BLaER1 treated with 17β-estradiol and CSF1 and Interleukin-3, amounts not matched to agents 10 nM and 100 nM (cell line): ENCODE measurements at regions not wholly inside any gene's neighbourhood (a gene's known extent, or its start where the extent isn't known, plus 50 kb on each side); places are given as distances from the start of the nearest gene placed in this dataset.
A peak's percentile ranks its signal among the peaks of the same experiment; 100 is the strongest.

Source experiments
- H3K27ac ChIP-seq, 11 experiments: shearing (Covaris generic); formaldehyde crosslinking; 2 replicates each; pipeline ENCODE4 v1.8.1; 2022
- H3K27me3 ChIP-seq, 11 experiments: shearing (Covaris generic); formaldehyde crosslinking; 2 replicates each; pipeline ENCODE4 v1.8.1; 2022
- H3K36me3 ChIP-seq, 11 experiments: shearing (Covaris generic); formaldehyde crosslinking; 2 replicates each; pipeline ENCODE4 v1.8.1; 2022
- H3K4me1 ChIP-seq, 10 experiments: shearing (Covaris generic); formaldehyde crosslinking; 2 replicates each; pipeline ENCODE4 v1.8.1; 2022
- H3K4me2 ChIP-seq, 11 experiments: shearing (Covaris generic); formaldehyde crosslinking; 2 replicates each; pipeline ENCODE4 v1.8.1; 2022
- H3K4me3 ChIP-seq, 10 experiments: shearing (Covaris generic); formaldehyde crosslinking; 2 replicates each; pipeline ENCODE4 v1.8.1; 2022
- H3K9ac ChIP-seq, 11 experiments: shearing (Covaris generic); formaldehyde crosslinking; 2 replicates each; pipeline ENCODE4 v1.8.1; 2022
- H3K9me3 ChIP-seq, 11 experiments: shearing (Covaris generic); formaldehyde crosslinking; replicated peaks in 1 of 11; 2 replicates each; pipeline ENCODE4 v1.8.1; 2022
- H4K20me1 ChIP-seq, 11 experiments: shearing (Covaris generic); formaldehyde crosslinking; 2 replicates each; pipeline ENCODE4 v1.8.1; 2022
- Cebpa-rat ChIP-seq, 11 experiments: shearing (Covaris generic); IDR thresholded peaks; 2 replicates each; pipeline ENCODE4 v1.8.1; 2022

DNA sequence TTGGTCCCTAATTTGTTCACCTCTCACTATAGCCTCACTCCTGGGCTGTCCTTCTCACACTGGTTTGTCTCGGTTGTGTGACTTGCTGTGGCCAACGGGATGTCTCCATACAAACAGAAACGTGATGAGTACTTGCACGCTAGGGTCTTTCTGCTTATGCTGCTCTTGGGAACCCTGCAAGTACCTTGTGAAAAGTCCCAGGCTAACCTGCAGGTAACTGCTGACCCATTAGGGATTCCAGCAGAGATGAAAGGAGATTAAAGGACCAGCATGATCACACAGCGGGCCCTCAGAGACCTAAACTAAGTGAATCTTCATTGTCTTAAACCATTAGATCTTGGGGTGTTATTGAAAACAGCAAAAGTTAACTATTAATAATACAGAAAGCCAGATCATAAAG, 562.8 kb upstream of the GOT2 start:
- Histone ChIP-seq H3K36me3 (no peaks in the 10 kb centered on the region), H3K9me3 (no peaks in the 10 kb centered on the region), H4K20me1 (no peaks in the 10 kb centered on the region), H3K9ac (no peak overlapping the region), H3K4me1 (peaks cover 0 to 26% (median 12%) of the 10 kb centered on the region in 10 experiments; a peak in 13 of 20 replicates), H3K27me3 (no peaks in the 10 kb centered on the region), H3K4me3 (no peak overlapping the region), H3K4me2 (peak overlapping the region in 5 of 11 experiments; percentile 0 to 7 (median 7); a peak in 4 of 22 replicates), H3K27ac (no peak overlapping the region)
- no peak for TF ChIP-seq Cebpa-rat (IDR thresholded peaks at IDR 0.05)

DNA sequence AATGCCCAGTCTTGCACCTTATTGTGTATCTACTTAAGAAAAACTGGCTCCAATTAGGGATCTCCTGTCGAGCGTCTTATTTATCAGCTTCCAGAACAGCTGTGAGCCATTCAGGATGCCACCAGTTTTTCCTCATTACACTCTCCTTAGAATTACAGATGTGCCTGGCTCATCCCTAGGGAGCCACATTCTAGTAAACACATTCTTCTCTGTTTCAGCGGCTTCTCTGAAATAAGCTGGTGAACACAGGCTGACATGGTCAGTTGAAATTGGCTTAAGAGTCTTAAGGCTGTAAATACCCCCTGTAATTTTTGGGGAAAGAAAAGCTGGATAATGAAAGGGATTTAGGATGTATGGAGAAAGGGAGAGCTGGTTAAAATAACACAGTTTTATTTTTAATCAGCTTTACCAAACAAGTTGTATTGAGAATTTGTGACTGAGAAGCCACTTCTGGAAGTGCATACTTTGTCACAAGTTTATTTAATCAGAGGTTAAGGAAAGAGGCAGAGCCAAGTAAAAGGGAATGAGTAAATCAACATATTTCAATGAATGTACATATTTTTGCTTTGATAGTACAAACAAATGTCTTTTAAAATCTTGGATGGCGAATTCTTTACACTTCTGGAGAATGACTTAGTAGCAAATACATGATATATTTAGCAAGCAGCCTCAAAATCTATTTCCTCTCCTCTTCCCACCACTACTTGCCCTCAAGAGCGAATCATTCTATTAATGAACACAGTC, 562.0 kb upstream of the GOT2 start:
- Histone ChIP-seq H3K27me3 (no peaks in the 10 kb centered on the region), H3K4me3 (no peak overlapping the region), H3K9ac (no peak overlapping the region), H4K20me1 (no peaks in the 10 kb centered on the region), H3K4me1 (peaks cover 0 to 26% (median 12%) of the 10 kb centered on the region in 10 experiments; a peak in 13 of 20 replicates), H3K4me2 (peak overlapping the region in 5 of 11 experiments; percentile 1 to 7 (median 7); a peak in 4 of 22 replicates), H3K27ac (no peak overlapping the region), H3K9me3 (no peaks in the 10 kb centered on the region), H3K36me3 (no peaks in the 10 kb centered on the region)
- no peak for TF ChIP-seq Cebpa-rat (IDR thresholded peaks at IDR 0.05)

DNA sequence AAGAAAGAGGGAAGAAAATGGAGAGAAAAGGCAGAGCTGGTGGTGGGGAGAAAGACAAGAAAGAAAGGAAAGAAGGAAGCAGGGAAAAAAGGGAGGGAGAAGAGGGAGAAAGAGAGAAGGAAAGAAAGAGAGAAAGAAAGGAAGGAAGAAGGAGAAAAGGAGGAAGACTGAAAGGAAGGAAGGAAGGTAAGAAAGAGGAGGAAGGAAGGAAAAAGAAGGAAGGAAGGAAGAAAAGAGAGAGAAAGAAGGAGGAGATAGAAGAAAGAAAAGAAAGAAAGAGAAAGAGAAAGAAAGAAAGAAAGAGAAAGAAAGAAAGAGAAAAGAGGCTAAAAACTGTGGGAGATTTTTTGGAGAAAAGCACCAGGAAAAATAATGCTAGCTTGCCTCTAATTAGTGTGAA, 561.4 kb upstream of the GOT2 start:
- Histone ChIP-seq H3K4me3 (no peak overlapping the region), H4K20me1 (no peaks in the 10 kb centered on the region), H3K4me1 (peaks cover 0 to 26% (median 12%) of the 10 kb centered on the region in 10 experiments; a peak in 13 of 20 replicates), H3K9me3 (no peaks in the 10 kb centered on the region), H3K36me3 (no peaks in the 10 kb centered on the region), H3K4me2 (peak overlapping the region in 4 of 11 experiments; percentile 1 to 7 (median 4); a peak in 4 of 22 replicates), H3K27ac (no peak overlapping the region), H3K27me3 (no peaks in the 10 kb centered on the region), H3K9ac (no peak overlapping the region)
- no peak for TF ChIP-seq Cebpa-rat (IDR thresholded peaks at IDR 0.05)

DNA sequence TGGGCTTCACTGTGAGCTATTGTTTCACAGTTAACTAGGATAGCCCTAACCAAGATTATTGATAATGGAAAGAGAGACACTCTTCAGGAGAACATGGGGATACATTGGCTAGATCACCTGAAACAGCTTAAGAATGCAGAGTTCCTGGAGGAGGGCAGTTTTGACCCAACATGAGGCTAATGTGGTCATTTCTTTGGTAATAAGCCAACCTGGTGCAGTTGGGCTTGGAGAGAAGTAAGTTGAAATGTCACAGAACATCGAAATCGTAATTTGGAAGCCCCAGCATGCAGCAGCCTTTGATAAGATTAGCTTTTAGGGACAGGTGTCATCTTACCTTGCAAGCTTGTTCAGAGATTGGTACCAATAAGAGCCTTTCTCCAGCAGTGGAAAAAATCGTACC, 556.6 kb upstream of the GOT2 start:
- H3K36me3 ChIP-seq: no peaks in the 10 kb centered on the region

DNA sequence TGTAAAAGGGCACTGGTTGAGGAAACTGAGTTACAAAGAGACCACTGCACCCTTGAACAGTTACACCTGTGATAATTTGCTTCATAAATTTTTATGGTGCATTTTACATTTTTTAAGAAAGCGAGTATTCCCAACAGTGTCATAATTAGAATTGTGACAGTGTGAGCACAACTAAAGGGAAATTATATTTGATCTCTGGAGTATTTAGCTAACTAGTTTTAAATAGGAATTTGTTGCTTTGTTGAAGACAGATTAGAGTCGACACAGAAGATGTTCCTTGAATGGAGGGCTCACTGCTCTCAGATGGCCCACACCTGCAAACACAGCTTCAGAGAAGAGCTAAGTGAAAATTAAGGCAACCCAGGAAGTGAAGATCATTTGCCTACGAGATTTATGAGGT, 555.0 kb upstream of the GOT2 start:
- peaks cover 9 to 19% (median 14%) of the 10 kb centered on the region in 11 experiments; a peak in 21 of 22 replicates for H3K9me3 ChIP-seq
- H3K4me3 ChIP-seq: no peak overlapping the region
- H3K36me3 ChIP-seq: no peaks in the 10 kb centered on the region
- H3K9ac ChIP-seq: no peak overlapping the region
- no peak overlapping the region for H3K27ac ChIP-seq
- TF ChIP-seq Cebpa-rat (IDR thresholded peaks at IDR 0.05): no peak
- H3K4me1 ChIP-seq: no peaks in the 10 kb centered on the region
- H4K20me1 ChIP-seq: no peaks in the 10 kb centered on the region
- no peaks in the 10 kb centered on the region for H3K27me3 ChIP-seq
- no peak overlapping the region for H3K4me2 ChIP-seq

More for the DNA sequence above, 556.6 kb upstream of the GOT2 start:
- Histone ChIP-seq H3K27ac (no peak overlapping the region), H3K9ac (no peak overlapping the region), H3K4me3 (no peak overlapping the region), H3K27me3 (no peaks in the 10 kb centered on the region), H3K9me3 (peaks cover 0 to 3% (median 0%) of the 10 kb centered on the region in 11 experiments; a peak in 3 of 22 replicates), H3K4me2 (no peak overlapping the region), H4K20me1 (no peaks in the 10 kb centered on the region), H3K4me1 (peaks cover 0 to 3% (median 0%) of the 10 kb centered on the region in 10 experiments; a peak in 5 of 20 replicates)
- no peak for TF ChIP-seq Cebpa-rat (IDR thresholded peaks at IDR 0.05)

DNA sequence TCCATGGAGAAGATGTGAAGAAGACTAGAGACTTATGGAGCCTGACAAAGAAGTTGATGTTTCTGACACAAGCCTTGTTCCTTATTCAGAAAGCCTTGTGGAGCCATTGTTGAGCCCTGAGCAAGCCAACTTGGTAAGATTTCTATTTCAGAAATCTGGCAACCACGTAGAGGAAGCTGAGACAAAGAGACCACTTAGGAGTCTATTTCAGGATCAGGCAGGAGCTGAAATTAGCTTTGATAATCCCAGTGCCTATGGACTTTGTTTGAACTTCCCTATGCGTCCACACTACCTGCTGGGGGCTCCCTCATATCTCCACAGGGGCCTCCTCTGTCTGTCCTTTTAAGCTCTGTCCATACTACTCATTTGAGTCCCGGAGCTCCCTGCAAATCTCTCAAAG, 540.0 kb upstream of the GOT2 start:
- Histone ChIP-seq H3K9ac (no peak overlapping the region), H3K4me2 (0 out of 22 replicates have a peak overlapping the region, but pooled peaks of 2 of the 11 experiments have one; percentile 13 to 18), H3K27me3 (no peaks in the 10 kb centered on the region), H3K9me3 (peaks cover 0 to 1% (median under 1%) of the 10 kb centered on the region in 11 experiments; a peak in 7 of 22 replicates), H3K4me1 (peaks cover 0 to 7% (median 0%) of the 10 kb centered on the region in 10 experiments; a peak in 2 of 20 replicates), H4K20me1 (no peaks in the 10 kb centered on the region), H3K27ac (no peak overlapping the region), H3K36me3 (no peaks in the 10 kb centered on the region), H3K4me3 (no peak overlapping the region)
- TF ChIP-seq Cebpa-rat (IDR thresholded peaks at IDR 0.05): no peak

DNA sequence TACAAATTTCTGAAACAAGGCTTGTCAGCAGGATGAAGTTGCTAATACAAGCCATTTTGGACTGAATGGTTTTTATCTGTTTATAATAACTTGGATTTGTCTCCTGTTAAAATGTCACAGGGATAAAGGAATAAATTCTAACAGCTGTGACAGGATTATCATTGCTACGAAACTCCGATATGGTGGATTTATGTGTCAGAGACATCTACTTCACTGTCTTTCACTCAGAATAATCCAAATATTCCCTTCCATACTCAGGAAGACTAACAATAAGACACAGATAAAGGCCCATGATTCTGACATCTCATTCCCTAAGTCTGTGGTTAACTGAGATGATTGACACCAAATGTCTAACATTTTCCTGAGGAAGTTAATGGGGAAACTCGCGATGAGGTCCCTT, 529.8 kb upstream of the GOT2 start:
- Histone ChIP-seq H4K20me1 (no peaks in the 10 kb centered on the region), H3K4me2 (no peak overlapping the region), H3K9ac (no peak overlapping the region), H3K27ac (no peak overlapping the region), H3K36me3 (no peaks in the 10 kb centered on the region), H3K9me3 (peaks cover 0 to 13% (median 0%) of the 10 kb centered on the region in 11 experiments; a peak in 2 of 22 replicates), H3K4me1 (peaks cover 14 to 23% (median 20%) of the 10 kb centered on the region in 10 experiments), H3K27me3 (no peaks in the 10 kb centered on the region), H3K4me3 (no peak overlapping the region)
- no peak for TF ChIP-seq Cebpa-rat (IDR thresholded peaks at IDR 0.05)

DNA sequence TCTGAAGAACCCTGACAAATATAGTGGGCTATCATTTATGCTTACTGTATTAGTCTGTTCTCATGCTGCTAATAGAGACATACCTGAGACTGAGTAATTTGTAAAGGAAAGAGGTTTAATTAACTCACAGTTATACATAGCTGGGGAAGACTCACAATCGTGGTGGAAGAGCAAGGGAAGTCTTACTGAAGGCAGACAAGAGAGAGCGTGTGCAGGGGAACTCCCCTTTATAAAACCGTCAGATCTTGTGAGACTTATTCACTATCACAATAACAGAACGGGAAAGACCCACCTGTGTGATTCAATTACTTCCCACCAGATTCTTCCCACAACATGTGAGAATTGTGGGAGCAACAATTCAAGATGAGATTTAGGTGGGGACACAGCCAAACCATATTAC, 526.8 kb upstream of the GOT2 start:
- Histone ChIP-seq H3K27me3 (no peaks in the 10 kb centered on the region), H3K9ac (peak overlapping the region in 6 of 11 experiments; percentile 51 to 86 (median 72); a peak in 10 of 22 replicates), H3K4me2 (peak overlapping the region in 8 of 11 experiments; percentile 56 to 88 (median 71); a peak in 14 of 22 replicates), H4K20me1 (no peaks in the 10 kb centered on the region), H3K9me3 (peaks cover 0 to 17% (median 0%) of the 10 kb centered on the region in 11 experiments; a peak in 3 of 22 replicates), H3K27ac (peak overlapping the region; percentile 59 to 98 (median 89); a peak in 21 of 22 replicates), H3K4me3 (no peak overlapping the region), H3K4me1 (peaks cover 17 to 35% (median 25%) of the 10 kb centered on the region in 10 experiments), H3K36me3 (no peaks in the 10 kb centered on the region)
- TF ChIP-seq Cebpa-rat (IDR thresholded peaks at IDR 0.05): no peak

DNA sequence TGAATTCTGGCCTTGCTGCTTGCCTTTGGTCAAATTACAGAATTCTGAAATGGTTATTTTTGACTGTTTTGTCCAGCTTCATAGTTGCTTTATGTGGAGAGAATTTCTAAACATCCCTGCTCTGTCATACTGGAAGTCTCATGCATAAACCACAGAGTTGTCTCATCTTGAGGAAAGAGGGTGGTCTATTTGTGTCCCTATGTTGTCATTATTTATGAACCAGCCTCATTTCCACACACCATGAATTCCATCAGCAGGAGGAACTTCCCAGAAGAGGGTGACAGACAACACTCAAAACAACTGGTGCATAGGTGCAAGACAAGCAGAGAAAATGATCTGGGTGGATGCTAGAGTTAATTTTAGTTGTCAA, 525.8 kb upstream of the GOT2 start:
- H3K9me3 ChIP-seq: peaks cover 0 to 20% (median 0%) of the 10 kb centered on the region in 11 experiments; a peak in 7 of 22 replicates
- peak in 9 of 11 experiments; percentile 23 to 91 (median 75); a peak in 14 of 22 replicates for TF ChIP-seq Cebpa-rat (IDR thresholded peaks at IDR 0.05)
- H4K20me1 ChIP-seq: no peaks in the 10 kb centered on the region
- H3K4me2 ChIP-seq: peak overlapping the region; percentile 29 to 88 (median 70)
- H3K27me3 ChIP-seq: no peaks in the 10 kb centered on the region
- H3K4me1 ChIP-seq: peaks cover 17 to 35% (median 25%) of the 10 kb centered on the region in 10 experiments
- no peak overlapping the region for H3K4me3 ChIP-seq
- H3K27ac ChIP-seq: peak overlapping the region; percentile 59 to 98 (median 89); a peak in 21 of 22 replicates
- H3K9ac ChIP-seq: peak overlapping the region in 10 of 11 experiments; percentile 45 to 86 (median 65); a peak in 18 of 22 replicates
- H3K36me3 ChIP-seq: no peaks in the 10 kb centered on the region
